RKO (cell line): ENCODE measurements at regions not wholly inside any gene's neighbourhood (a gene's known extent, or its start where the extent isn't known, plus 50 kb on each side); places are given as distances from the start of the nearest gene placed in this dataset.

Source experiments
- DNase-seq: peaks from one replicate; pipeline ENCODE4 v3.0.0-alpha.2; 2016; ENCODE audit warnings: low spot score

GRCh38 chr12:85639834-85640233 lies 196.4 kb downstream of the RASSF9 start:
- DNase-seq, result no peak

- no peak for DNase-seq
Measured at GRCh38 chr12:85641796-85642195, 194.4 kb downstream of the RASSF9 start.

DNA sequence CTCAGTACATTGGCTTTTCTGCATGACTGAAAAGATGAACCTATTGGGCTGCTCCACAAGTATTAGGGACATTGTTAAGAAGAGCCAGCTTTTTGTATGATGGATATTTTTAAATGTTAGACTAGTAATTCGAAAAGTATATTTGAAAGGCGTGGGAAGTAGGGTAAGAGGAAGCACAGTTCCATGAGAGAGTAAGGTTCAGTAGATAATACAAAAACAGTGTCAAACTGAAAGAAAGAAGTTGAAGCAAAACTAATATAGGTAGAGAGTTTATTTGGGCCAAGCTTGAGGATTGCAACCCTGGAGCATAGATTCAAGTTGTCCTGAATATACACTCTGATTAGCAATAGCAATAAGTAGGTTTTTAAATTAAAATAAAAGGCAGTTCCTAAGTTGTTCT lies 193.9 kb downstream of the RASSF9 start:
- no peak for DNase-seq

DNA sequence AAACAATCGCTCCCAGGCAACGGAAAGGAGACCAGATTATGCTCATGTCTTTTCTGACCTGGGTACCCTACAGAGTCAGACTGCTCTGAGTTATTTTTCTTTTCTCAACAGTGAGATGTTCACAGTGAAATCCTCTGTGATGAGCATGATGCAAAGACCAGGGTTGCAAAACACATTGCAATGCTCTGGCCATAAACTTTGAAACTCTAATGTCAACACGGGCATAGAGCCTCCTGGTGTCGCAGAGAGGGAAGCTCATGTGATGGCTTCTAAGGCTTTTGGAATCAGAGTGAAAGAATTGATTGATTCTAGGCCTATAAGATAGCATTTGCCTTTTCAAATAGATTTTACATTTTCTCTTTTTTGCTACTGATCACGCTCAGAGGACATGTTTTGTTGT lies 193.4 kb downstream of the RASSF9 start:
- no peak for DNase-seq

- DNase-seq, result no peak
Measured at GRCh38 chr12:85644508-85644907, 191.7 kb downstream of the RASSF9 start.

GRCh38 chr12:85653731-85654455 lies 182.3 kb downstream of the RASSF9 start:
- no peak for DNase-seq

- DNase-seq, result no peak
Measured at GRCh38 chr12:85654456-85654840, 181.8 kb downstream of the RASSF9 start.

DNA sequence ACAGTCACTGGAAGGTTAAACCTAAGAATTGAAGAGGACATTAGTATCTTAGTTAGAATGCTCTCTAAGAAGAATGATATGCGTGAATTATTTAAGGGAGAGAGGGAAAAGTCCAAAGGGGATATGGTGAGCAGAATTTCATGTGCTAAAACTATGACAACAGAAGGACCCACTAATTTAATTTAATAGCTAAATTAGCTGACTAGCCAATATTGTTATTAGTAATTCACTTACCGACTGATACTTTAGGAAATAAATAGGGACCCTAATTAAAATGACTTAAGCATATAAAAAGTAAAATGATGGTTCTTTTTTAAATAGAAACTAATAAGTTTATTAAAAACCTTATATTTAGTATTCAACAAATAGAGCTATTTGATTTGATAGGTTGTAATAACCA lies 179.6 kb downstream of the RASSF9 start:
- DNase-seq, result no peak

GRCh38 chr12:85657251-85657650 lies 179.0 kb downstream of the RASSF9 start:
- DNase-seq, result no peak

DNA sequence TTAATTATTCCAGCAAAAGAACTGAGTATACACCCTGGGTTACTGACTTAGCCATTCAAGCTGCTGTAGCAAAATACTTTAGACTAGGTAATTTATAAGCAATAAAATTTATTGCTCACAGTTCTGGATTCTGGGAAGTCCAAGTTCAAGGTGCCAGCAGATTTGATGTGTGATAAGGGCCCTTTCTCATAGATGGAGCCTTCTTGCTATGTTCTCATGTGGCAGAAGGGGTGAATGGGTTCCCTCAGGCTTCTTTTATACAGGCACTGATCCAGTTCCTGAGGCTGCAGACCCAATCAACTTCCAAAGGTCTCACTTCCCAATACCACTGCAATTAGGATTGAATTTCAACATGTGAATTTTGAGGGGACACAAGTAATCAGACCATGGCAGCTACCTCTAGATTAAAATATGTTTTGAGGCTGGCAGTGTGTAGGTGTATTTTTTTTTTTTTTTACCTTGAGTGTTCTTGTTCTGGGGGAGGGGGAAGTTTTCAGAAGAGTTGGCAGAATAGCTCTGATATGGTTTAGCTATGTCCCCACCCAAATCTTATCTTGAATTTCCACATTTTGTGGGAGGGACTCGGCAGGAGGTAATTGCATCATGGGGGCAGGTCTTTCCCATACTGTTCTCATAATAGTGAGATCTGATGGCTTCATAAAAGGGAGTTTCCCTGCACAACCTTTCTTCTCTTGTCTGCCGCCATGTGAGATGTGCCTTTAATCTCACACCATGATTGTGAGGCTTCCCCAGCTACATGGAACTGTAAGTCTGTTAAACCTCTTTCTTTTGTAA lies 178.2 kb downstream of the RASSF9 start:
- DNase-seq, result no peak

- DNase-seq, result no peak
Measured at GRCh38 chr12:85659754-85660530, 176.3 kb downstream of the RASSF9 start.

DNA sequence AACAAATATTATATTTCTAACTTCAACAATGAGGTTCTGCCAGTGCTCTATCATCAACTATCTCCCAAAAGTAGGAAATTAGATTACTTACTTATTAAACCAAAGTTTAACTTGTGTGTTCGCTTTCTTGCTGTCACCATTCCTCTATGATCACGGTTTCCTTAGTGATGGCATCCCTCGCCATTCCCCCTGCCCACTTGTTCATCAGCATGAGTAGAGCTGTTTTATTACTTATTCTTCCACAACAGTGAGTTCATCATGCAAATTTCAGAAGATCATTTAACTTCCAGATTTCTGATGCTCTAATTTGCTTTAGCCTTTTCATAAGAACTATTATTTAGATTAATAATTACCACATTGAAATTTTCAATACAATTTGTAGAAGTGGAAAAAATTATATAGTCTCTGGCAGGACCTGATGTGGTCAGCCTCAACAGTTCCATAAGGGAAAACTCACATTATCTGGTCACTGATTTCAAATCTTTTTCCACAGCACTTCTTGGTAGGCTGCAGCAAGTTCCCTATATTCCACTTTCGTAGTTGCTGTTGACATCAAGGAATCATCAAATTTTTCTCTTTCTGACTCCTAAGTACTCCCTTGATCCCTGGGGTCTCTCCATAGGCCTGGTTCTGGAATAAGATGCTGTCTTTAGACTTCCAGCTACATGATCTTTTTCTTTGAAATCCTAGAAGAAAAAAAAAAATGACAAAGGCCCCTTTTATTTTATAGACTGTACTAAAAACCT lies 174.6 kb downstream of the RASSF9 start:
- DNase-seq, result no peak

GRCh38 chr12:85662207-85662602 lies 174.0 kb downstream of the RASSF9 start:
- DNase-seq, result no peak

DNA sequence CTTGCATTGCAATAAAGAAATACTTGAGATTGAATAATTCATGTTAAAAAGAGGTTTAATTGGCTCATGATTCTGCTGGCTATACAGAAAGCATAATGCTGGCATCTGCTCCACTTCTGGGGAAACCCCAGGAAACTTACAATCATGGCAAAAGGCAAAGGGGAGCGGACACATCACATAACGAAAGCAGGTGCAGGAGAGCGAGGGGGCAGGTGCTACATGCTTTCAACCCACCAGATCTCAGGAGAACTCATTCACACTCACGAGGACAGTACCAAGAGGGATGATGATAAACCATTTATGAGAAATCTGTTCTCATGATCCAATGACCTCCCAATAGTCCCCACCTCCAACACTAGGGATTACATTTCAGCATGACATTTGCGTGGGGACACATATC lies 172.6 kb downstream of the RASSF9 start:
- no peak for DNase-seq

- no peak for DNase-seq
Measured at GRCh38 chr12:85664429-85664828, 171.8 kb downstream of the RASSF9 start.

- no peak for DNase-seq
Measured at GRCh38 chr12:85669911-85670310, 166.3 kb downstream of the RASSF9 start.

DNA sequence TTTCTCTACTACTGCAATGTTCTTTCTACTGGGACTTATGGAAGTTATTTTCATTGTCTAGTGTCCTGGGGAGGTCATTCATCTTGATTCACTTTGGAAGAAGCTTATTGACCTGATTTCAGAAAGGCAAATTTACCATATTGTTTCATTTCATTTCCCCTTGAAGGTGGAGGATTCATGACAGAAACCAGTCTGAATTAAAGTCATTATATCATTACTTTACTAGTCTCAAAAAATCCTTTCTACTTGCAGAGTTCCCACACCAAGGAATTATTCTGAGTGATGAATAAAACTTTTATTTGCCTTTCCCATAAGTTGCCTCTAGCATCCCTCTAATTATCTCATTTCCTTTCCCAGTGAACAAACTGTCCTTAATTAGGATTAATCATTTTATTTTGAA lies 163.8 kb downstream of the RASSF9 start:
- no peak for DNase-seq

DNA sequence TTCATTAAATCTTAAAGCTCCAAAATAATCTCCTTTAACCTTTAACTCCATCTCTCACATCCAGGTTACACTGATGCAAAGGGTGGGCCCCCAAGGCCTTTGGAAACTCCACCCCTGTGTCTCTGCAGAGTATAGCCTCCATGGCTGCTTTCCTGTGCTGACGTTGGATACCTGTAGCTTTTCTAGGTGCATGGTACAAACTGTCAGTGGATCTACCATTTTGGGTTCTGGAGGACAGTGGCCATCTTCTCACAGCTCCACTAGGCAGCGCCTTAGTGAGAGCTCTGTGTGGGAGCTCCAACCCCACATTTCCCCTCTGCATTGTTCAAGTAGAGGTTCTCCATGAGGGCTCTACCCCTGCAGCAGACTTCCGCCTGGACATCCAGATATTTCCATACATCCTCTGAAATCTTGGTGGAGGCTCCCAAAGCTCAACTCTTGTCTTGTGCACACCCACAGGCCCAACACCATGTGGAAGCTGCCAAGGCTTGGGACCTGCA lies 162.2 kb downstream of the RASSF9 start:
- DNase-seq, result no peak

DNA sequence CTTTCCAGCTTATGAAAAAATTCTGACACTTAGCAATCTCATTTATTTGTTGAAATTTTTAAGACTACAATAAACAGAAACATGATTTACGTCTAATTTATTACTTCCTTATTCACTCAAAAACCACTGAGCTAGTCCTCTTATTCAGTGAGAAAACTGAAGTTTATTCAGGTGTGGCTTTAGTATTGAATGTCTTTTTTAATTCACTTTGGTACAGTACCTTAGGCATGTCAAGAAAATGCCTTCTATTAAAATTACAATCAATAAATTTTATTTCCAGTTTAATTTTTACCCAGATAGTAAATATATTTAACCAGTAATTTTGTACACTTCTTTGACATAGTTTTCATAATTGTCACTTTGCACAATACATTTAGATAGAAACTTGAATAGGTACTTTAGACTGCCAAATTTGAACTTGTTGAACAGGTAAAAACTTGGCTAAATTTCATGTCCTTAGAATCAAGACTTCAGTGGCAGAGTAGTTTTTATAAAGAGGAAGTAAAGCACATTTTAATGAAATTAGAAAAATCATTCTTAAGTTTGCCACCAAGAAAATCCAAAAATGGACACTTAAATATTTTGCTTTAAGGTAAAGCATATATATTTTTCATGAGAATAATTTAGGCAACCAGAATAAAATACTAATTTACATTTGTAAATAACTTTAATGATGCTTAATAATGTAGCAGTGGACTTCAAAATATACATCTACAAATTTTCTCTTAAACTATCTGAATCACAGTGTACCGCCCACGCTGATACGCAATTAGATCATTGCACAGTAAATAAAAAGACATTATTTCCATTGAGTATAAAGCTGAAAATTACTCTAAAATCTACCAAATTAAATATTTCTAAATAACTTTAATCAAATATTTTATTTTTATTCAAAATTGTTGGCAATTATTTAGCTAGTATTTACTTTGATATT lies 159.1 kb downstream of the RASSF9 start:
- no peak for DNase-seq

DNA sequence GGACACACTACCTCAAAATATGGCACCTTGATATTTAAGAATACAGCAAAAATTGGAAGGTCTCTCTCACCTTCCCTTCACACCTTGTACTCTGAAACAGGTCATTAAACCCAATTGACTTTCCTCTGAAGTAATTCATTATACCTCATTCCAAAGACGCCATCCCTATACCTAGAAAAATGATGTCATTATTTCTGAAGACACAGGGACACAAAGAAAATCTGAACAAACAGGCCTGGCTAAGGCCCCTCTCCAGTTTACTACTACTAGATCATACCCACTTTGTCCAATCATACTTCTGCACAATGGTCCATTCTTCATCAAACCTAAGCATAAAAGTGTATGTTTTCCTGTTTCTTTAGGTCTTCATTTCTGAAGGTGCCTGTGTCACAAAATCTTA lies 156.9 kb downstream of the RASSF9 start:
- no peak for DNase-seq

DNA sequence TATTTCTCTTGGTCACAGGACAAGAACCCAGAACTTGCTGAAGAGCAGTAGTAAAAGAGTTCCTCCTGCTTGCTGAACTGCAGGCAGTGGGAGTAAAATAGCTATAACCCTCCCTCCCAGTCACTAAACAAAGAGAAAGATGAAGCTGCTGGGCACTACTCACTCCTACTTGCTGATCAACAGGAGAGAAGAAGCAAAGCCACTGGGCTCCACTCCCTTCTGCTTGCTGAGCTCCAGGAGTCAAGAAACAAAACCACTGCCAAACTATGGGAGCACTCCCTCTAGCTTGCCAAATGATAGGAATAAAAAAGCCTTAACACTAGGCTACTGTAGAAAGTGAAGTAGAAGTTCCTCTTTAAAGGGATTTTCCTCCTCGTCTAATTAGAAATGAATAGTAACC lies 155.3 kb downstream of the RASSF9 start:
- no peak for DNase-seq
